Mesendoderm (in vitro differentiated cells): ENCODE measurements at regions not wholly inside any gene's neighbourhood (a gene's known extent, or its start where the extent isn't known, plus 50 kb on each side); places are given as distances from the start of the nearest gene placed in this dataset.

Source experiments
- DNase-seq: peaks from one replicate; pipeline ENCODE4 v3.0.0; 2013
- H2AK5ac ChIP-seq: 2 replicates; pipeline ENCODE4 v1.6.1; 2013; ENCODE audit warnings: low read length, inconsistent platforms
- H2BK120ac ChIP-seq: 2 replicates; pipeline ENCODE4 v1.6.1; 2013; ENCODE audit warnings: low read depth, mild to moderate bottlenecking, low read length, moderate library complexity, mixed read lengths
- H2BK15ac ChIP-seq: replicated peaks from 2 replicates; pipeline ENCODE4 v1.6.1; 2013; ENCODE audit warnings: low read depth, mild to moderate bottlenecking, moderate library complexity
- H2BK5ac ChIP-seq: 2 replicates; pipeline ENCODE4 v1.6.1; 2013; ENCODE audit warnings: low read length, inconsistent platforms
- H3K18ac ChIP-seq: 2 replicates; pipeline ENCODE4 v1.6.1; 2013; ENCODE audit warnings: mild to moderate bottlenecking, low read length, mixed read lengths
- H3K23ac ChIP-seq: one replicate; pipeline ENCODE4 v1.6.1; 2013; ENCODE audit warnings: low read length
- H3K27ac ChIP-seq: 2 replicates; pipeline ENCODE4 v1.5.1; 2013; ENCODE audit warnings: low read depth, mild to moderate bottlenecking, inconsistent platforms, low read length, moderate library complexity
- H3K27me3 ChIP-seq: 2 replicates; pipeline ENCODE4 v1.6.1; 2013; ENCODE audit warnings: low read length, control low read depth, mild to moderate bottlenecking, inconsistent platforms; ENCODE audit not compliant: insufficient read depth, poor library complexity
- H3K36me3 ChIP-seq: 2 replicates; pipeline ENCODE4 v1.6.1; 2013; ENCODE audit warnings: low read length, inconsistent platforms; ENCODE audit not compliant: control insufficient read depth, insufficient read depth
- H3K4ac ChIP-seq: one replicate; pipeline ENCODE4 v1.6.1; 2013; ENCODE audit warnings: low read depth, mild to moderate bottlenecking, low read length, moderate library complexity
- H3K4me1 ChIP-seq: 2 replicates; pipeline ENCODE4 v1.6.1; 2013; ENCODE audit warnings: low read depth, low read length, inconsistent platforms; ENCODE audit not compliant: control insufficient read depth
- H3K4me2 ChIP-seq: 2 replicates; pipeline ENCODE4 v1.6.1; 2013; ENCODE audit warnings: low read length
- H3K4me3 ChIP-seq: 2 replicates; pipeline ENCODE4 v1.5.1; 2013; ENCODE audit warnings: mild to moderate bottlenecking, low read length
- H3K56ac ChIP-seq: one replicate; pipeline ENCODE4 v1.6.1; 2013; ENCODE audit warnings: low read length
- H3K79me1 ChIP-seq: 2 replicates; pipeline ENCODE4 v1.6.1; 2013; ENCODE audit warnings: low read length, inconsistent platforms
- H3K79me2 ChIP-seq: 2 replicates; pipeline ENCODE4 v1.6.1; 2013; ENCODE audit warnings: mild to moderate bottlenecking, low read length; ENCODE audit not compliant: control insufficient read depth, insufficient read depth
- H3K9ac ChIP-seq: 2 replicates; pipeline ENCODE4 v1.6.1; 2013; ENCODE audit warnings: low read length, inconsistent platforms
- H4K5ac ChIP-seq: one replicate; pipeline ENCODE4 v1.6.1; 2013; ENCODE audit warnings: low read length
- H4K8ac ChIP-seq: one replicate; pipeline ENCODE4 v1.6.1; 2013; ENCODE audit warnings: low read depth, mild to moderate bottlenecking, control low read depth, low read length, moderate library complexity
- WGBS: extraction: QIAGEN DNeasy Blood & Tissue Kit; methylation state at CpG from one replicate; pipeline ENCODE4 v1.1.7; 2013; ENCODE audit warnings: low lambda C conversion rate, missing lambda C conversion rate; ENCODE audit not compliant: insufficient coverage; ENCODE audit errors: extremely low coverage; 5-methylcytosine and 5-hydroxymethylcytosine counted together

DNA sequence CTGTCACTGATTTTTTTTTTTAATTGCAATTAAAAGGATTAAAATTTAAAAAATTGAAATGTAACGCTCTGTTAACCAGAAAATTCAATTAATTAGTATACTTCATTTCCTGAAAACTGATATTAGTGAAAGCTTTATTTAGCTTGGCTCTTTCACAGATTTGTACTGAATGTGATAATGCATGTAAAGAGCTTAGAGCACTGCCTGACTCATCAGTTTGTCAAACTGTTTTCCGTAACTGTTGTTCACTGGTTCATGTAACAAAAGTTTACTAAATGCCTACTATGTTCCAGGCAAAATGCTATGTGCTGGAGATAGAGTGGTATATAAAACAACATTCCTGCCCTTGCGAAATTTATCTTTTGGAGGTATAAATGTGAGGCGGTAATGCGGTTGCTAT lies 471.7 kb downstream of the SH2D1A start:
- Histone ChIP-seq H3K56ac (no peak overlapping the region), H3K9ac (no peak overlapping the region), H3K79me2 (no peaks in the 10 kb centered on the region), H3K27ac (no peak overlapping the region), H3K4me3 (no peak overlapping the region), H2AK5ac (no peak overlapping the region), H2BK120ac (no peak overlapping the region), H2BK15ac (no peak overlapping the region), H2BK5ac (no peak overlapping the region), H3K23ac (no peak overlapping the region), H3K36me3 (no peaks in the 10 kb centered on the region), H3K79me1 (no peaks in the 10 kb centered on the region), H3K18ac (no peak overlapping the region), H3K4me1 (no peaks in the 10 kb centered on the region), H3K27me3 (no peaks in the 10 kb centered on the region), H3K4me2 (no peak overlapping the region), H4K5ac (no peak overlapping the region), H4K8ac (no peak overlapping the region), H3K4ac (no peak overlapping the region)
- DNase-seq, result no peak
- no CpG with 5 or more reads among the region's 5 CpGs for WGBS

DNA sequence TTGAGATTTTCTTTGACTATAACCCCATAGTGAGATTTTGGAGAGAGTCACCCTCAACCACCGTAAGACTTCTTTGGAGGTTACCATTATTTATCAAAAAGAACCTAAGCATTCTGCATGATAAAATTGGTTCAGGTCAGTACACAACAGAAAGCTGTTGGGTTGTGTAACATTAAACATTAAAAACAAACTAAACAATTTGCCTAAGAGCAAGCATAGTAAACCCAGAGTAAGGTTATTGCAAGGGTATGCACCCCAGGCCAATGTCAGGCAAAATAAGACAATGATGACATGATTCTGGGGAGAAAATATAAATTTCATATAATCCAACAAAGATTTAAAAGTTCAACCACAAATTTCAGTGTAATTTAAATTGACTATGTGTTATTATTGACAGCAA lies 472.4 kb downstream of the SH2D1A start:
- no peak for DNase-seq
- Histone ChIP-seq H2BK15ac (no peak overlapping the region), H4K8ac (no peak overlapping the region), H2BK5ac (no peak overlapping the region), H3K36me3 (no peaks in the 10 kb centered on the region), H3K79me1 (no peaks in the 10 kb centered on the region), H3K4me1 (no peaks in the 10 kb centered on the region), H3K9ac (no peak overlapping the region), H3K4me3 (no peak overlapping the region), H3K4ac (no peak overlapping the region), H3K4me2 (no peak overlapping the region), H2AK5ac (no peak overlapping the region), H3K23ac (no peak overlapping the region), H3K27ac (no peak overlapping the region), H2BK120ac (no peak overlapping the region), H3K79me2 (no peaks in the 10 kb centered on the region), H3K27me3 (no peaks in the 10 kb centered on the region), H4K5ac (no peak overlapping the region), H3K56ac (no peak overlapping the region), H3K18ac (no peak overlapping the region)
- no CpG with 5 or more reads among the region's 1 CpG for whole genome bisulfite sequencing

DNA sequence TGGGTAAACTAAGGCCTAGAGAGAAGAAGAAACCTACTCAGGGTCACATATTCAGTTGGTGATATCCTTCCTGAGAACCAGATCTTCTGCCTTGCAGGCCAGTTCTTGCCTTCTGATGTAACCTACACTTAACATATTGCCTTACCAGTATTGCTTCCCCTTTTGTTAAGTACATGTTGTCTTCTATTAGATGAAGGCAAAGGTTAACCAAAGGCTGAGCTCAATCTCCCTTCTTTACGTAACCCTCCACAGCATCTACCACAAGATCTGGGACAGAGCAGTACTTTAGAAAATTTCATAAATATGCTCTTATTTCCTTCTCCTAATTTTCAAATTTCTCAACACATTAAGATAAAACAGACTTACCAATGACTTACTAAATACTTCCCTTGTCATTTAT lies 474.4 kb downstream of the SH2D1A start:
- no peak overlapping the region for H4K5ac ChIP-seq
- H3K36me3 ChIP-seq, result no peaks in the 10 kb centered on the region
- H4K8ac ChIP-seq, result no peak overlapping the region
- no peaks in the 10 kb centered on the region for H3K4me1 ChIP-seq
- no peaks in the 10 kb centered on the region for H3K79me1 ChIP-seq
- no peak overlapping the region for H3K27ac ChIP-seq
- H2BK15ac ChIP-seq, result no peak overlapping the region
- WGBS, result no CpG with 5 or more reads among the region's 1 CpG
- H2AK5ac ChIP-seq, result no peak overlapping the region
- no peak overlapping the region for H2BK5ac ChIP-seq
- H2BK120ac ChIP-seq, result no peak overlapping the region
- no peak overlapping the region for H3K4ac ChIP-seq
- no peak overlapping the region for H3K56ac ChIP-seq
- H3K4me3 ChIP-seq, result no peak overlapping the region
- no peaks in the 10 kb centered on the region for H3K79me2 ChIP-seq
- no peak for DNase-seq
- H3K9ac ChIP-seq, result no peak overlapping the region
- no peak overlapping the region for H3K18ac ChIP-seq
- no peaks in the 10 kb centered on the region for H3K27me3 ChIP-seq
- H3K4me2 ChIP-seq, result no peak overlapping the region
- H3K23ac ChIP-seq, result no peak overlapping the region

DNA sequence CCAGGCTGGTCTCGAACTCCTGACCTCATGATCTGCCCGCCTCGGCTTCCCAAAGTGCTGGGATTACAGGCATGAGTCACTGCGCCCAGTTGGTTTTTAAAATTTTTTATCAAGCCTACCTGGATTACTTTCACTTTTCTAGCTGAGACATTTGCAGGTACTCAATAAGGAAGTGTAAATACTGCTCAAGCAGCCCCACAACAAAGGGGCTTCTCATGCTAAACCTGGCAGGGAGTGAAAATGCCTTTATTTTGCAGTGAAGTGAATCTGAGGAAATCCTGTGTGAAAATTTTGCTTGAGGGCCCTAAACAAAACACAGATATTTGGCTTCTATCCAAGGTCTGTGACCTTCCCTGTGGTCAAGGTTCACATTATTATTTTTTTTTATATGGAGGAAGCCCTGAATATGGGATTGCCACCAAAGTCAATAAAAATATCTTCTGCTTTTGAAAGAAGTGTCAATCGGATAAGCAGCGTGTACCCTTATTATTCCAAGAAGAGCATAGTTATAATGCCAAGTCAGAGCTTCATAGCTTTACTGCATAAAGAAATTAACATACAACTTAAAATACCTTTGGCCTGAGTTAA lies 481.0 kb downstream of the SH2D1A start:
- no CpG with 5 or more reads among the region's 6 CpGs for WGBS
- Histone ChIP-seq H3K23ac (no peak overlapping the region), H3K18ac (no peak overlapping the region), H2AK5ac (no peak overlapping the region), H2BK15ac (no peak overlapping the region), H3K4me3 (no peak overlapping the region), H3K4me1 (no peaks in the 10 kb centered on the region), H3K9ac (no peak overlapping the region), H3K36me3 (no peaks in the 10 kb centered on the region), H3K27ac (no peak overlapping the region), H3K27me3 (no peaks in the 10 kb centered on the region), H3K4me2 (no peak overlapping the region), H2BK5ac (no peak overlapping the region), H3K79me2 (no peaks in the 10 kb centered on the region), H3K56ac (no peak overlapping the region), H3K4ac (no peak overlapping the region), H3K79me1 (no peaks in the 10 kb centered on the region), H4K8ac (no peak overlapping the region), H4K5ac (no peak overlapping the region), H2BK120ac (no peak overlapping the region)
- DNase-seq, result peak; percentile 14

DNA sequence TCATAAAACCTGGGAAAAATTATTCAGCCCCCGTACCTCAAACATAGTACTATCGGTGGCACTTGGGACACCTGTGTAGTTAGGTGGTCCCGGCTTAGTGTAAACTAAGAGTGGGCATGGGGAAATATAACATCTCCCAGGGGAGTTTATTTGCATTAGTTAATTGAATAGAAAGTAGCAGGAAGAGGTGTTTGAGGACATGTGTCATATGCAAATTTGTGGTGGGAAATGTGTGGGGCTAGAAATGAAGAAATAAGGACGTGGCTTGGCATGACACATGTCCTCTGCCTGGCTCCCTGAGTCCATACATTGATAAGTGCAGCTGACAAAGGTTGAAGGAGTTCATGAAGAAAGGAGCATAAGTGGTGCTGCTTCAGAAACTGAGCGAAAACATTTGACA lies 483.6 kb downstream of the SH2D1A start:
- no peaks in the 10 kb centered on the region for H3K79me2 ChIP-seq
- no peaks in the 10 kb centered on the region for H3K27me3 ChIP-seq
- H3K4me2 ChIP-seq, result no peak overlapping the region
- H3K36me3 ChIP-seq, result no peaks in the 10 kb centered on the region
- DNase-seq, result no peak
- no peak overlapping the region for H3K18ac ChIP-seq
- no peak overlapping the region for H3K4ac ChIP-seq
- no peak overlapping the region for H4K8ac ChIP-seq
- H3K9ac ChIP-seq, result no peak overlapping the region
- H2AK5ac ChIP-seq, result no peak overlapping the region
- H3K4me1 ChIP-seq, result no peaks in the 10 kb centered on the region
- no peak overlapping the region for H3K23ac ChIP-seq
- no peak overlapping the region for H3K4me3 ChIP-seq
- no peaks in the 10 kb centered on the region for H3K79me1 ChIP-seq
- H2BK120ac ChIP-seq, result no peak overlapping the region
- no peak overlapping the region for H4K5ac ChIP-seq
- no CpG with 5 or more reads among the region's 5 CpGs for WGBS
- no peak overlapping the region for H3K56ac ChIP-seq
- H2BK5ac ChIP-seq, result no peak overlapping the region
- no peak overlapping the region for H2BK15ac ChIP-seq
- no peak overlapping the region for H3K27ac ChIP-seq

DNA sequence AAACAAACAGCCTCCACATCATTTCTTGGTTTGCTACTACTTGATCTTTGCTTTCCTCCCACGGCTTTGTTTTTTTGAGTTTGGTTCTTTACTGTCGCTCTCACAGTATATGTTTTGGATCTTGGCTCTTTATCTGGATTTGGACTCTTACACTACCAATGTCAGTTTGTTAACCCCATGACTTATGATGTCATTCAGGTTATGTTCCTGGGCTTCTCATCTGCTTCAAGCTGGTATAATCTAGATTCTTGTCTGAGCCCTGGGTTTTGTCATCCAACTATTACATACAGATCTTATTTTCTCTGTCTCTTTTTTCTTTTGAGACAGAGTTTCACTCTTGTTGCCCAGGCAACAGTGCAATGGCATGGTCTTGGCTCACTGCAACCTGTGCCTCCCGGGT lies 482.9 kb upstream of the TEX13C start:
- H3K18ac ChIP-seq, result no peak overlapping the region
- H3K4me1 ChIP-seq, result no peaks in the 10 kb centered on the region
- H4K5ac ChIP-seq, result no peak overlapping the region
- no peak overlapping the region for H3K27ac ChIP-seq
- DNase-seq, result no peak
- H3K4ac ChIP-seq, result no peak overlapping the region
- WGBS, result no CpG with 5 or more reads among the region's 3 CpGs
- no peak overlapping the region for H2BK120ac ChIP-seq
- H3K4me3 ChIP-seq, result no peak overlapping the region
- no peak overlapping the region for H2BK15ac ChIP-seq
- no peaks in the 10 kb centered on the region for H3K79me2 ChIP-seq
- H3K9ac ChIP-seq, result no peak overlapping the region
- H3K56ac ChIP-seq, result no peak overlapping the region
- no peak overlapping the region for H3K23ac ChIP-seq
- no peaks in the 10 kb centered on the region for H3K79me1 ChIP-seq
- H2BK5ac ChIP-seq, result no peak overlapping the region
- H2AK5ac ChIP-seq, result no peak overlapping the region
- no peak overlapping the region for H4K8ac ChIP-seq
- no peaks in the 10 kb centered on the region for H3K36me3 ChIP-seq
- H3K27me3 ChIP-seq, result no peaks in the 10 kb centered on the region
- no peak overlapping the region for H3K4me2 ChIP-seq
